OCI-LY3 (cell line): ENCODE measurements at regions not wholly inside any gene's neighbourhood (a gene's known extent, or its start where the extent isn't known, plus 50 kb on each side); places are given as distances from the start of the nearest gene placed in this dataset.

Experiments used
- H2AFZ ChIP-seq: fragments of 200-600, 300-600 bp; shearing (Covaris generic); 2 replicates; pipeline ENCODE4 v1.6.0; 2014; ENCODE audit warnings: antibody characterized with exemption, low read depth, low read length
- H3K27ac ChIP-seq: fragments of 200-600, 300-600 bp; sonication (generic); 2 replicates; pipeline ENCODE4 v1.5.1; 2014; ENCODE audit warnings: mild to moderate bottlenecking, low read length, moderate library complexity, mixed read lengths
- H3K27me3 ChIP-seq: fragments of 200-600, 300-600 bp; sonication (generic); 2 replicates; pipeline ENCODE4 v1.6.1; 2014; ENCODE audit warnings: low read depth, low read length, mixed read lengths
- H3K36me3 ChIP-seq: fragments of 200-600, 300-600 bp; sonication (generic); replicated peaks from 2 replicates; pipeline ENCODE3; 2014; ENCODE audit warnings: low read depth, low read length, mixed read lengths
- H3K4me1 ChIP-seq: fragments of 300-600, 200-600 bp; sonication (generic); 2 replicates; pipeline ENCODE4 v1.6.1; 2014; ENCODE audit warnings: low read length, mixed read lengths
- H3K4me2 ChIP-seq: fragments of 200-600, 300-600 bp; sonication (generic); 2 replicates; pipeline ENCODE4 v1.6.1; 2014; ENCODE audit warnings: low read length, mixed read lengths
- H3K4me3 ChIP-seq: fragments of 300-600, 200-600 bp; sonication (generic); 2 replicates; pipeline ENCODE4 v1.5.1; 2014; ENCODE audit warnings: antibody characterized with exemption, mild to moderate bottlenecking, low read length, moderate library complexity
- H3K79me2 ChIP-seq: fragments of 300-600, 200-600 bp; shearing (Covaris generic); 2 replicates; pipeline ENCODE4 v1.6.1; 2014; ENCODE audit warnings: mild to moderate bottlenecking, low read length, mixed read lengths
- H3K9ac ChIP-seq: fragments of 300-600, 200-600 bp; shearing (Covaris generic); 2 replicates; pipeline ENCODE4 v1.6.0; 2014; ENCODE audit warnings: mild to moderate bottlenecking, low read length, moderate library complexity
- H3K9me3 ChIP-seq: fragments of 200-600, 300-600 bp; shearing (Covaris generic); 2 replicates; pipeline ENCODE4 v1.6.1; 2014; ENCODE audit warnings: low read length, mixed read lengths; ENCODE audit not compliant: insufficient read depth
- H4K20me1 ChIP-seq: fragments of 200-600, 300-600 bp; sonication (generic); 2 replicates; pipeline ENCODE4 v1.6.1; 2016; ENCODE audit warnings: low read length, mixed read lengths; ENCODE audit not compliant: insufficient read depth
- EZH2phosphoT487 ChIP-seq: fragments of 200-600 bp; shearing (Covaris generic); IDR thresholded peaks from 2 replicates; pipeline ENCODE4 v1.6.1; 2018; ENCODE audit warnings: antibody characterized with exemption, mixed run types, low read depth
- TF ChIP-seq, protein P1 (sequence below): fragments of 200-600, 300-600 bp; sonication (generic); IDR thresholded peaks from 2 replicates; pipeline ENCODE4 v1.5.1; 2014; ENCODE audit warnings: antibody characterized with exemption, low read length, low read depth

DNA sequence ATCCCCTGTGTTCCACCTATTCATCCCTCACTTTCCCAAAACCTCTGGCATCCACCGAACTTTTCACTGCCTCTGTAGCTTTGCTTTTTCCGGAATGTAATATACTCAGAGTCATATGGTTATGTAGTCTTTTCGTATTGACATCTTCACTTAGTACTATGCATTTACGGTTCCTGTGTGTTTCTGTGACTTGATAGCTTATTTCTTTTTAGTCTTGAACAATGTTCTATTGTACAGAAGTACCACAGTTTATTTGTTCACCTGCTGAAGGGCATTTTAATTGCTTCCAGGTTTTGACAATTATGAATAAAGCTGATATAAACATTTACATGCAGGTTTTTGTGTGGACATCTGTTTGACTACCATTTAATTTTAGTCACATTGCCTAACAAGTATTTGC, 154.7 kb upstream of the DOK6 start:
- no peak overlapping the region for H3K9ac ChIP-seq

DNA sequence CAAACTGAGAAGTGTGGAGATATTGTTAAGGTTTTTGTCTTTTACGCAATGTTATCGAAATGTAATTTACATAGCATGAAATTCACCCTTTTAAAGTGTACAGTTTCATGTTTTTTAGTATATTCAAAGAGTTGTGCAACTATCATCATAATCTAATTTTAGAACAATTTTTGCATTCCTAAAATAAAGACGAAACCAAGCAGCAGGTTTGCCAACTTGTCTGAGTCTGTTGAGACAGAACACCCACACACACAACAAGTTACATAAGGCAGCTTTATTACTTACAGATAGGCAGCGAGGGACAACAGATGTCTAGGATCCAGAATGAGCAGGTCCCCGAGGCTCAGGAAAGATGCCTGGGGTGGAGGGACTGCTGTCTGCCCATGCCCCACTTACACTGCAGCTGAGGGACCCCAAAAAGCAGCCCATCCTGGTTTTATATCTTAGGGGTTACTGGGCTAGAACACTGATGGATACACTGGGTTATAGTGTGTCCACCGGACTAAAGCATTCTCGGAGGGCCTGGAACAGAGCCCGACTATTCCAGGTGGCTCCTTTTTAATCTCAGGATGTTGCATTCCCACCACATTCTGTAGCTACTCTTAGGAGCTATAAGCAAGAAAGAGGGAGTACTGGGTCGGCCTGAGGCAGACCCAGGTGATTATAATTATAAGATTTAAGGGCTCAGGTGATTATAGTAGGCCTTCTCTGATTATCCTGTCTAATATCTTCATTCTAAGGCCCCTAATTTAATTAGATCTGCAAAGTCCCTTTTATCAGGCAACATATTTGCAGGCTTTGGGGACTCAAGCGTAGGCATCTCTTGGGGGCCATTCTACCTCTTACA, 150.2 kb upstream of the DOK6 start:
- Histone ChIP-seq H3K4me3 (no peak overlapping the region), H3K27ac (no peak overlapping the region), H3K4me1 (no peaks in the 10 kb centered on the region), H3K9ac (no peak overlapping the region), H3K36me3 (no peaks in the 10 kb centered on the region), H3K9me3 (no peaks in the 10 kb centered on the region), H3K4me2 (no peak overlapping the region), H4K20me1 (no peaks in the 10 kb centered on the region), H2AFZ (no peak overlapping the region), H3K79me2 (no peaks in the 10 kb centered on the region), H3K27me3 (no peaks in the 10 kb centered on the region)
- TF ChIP-seq, protein P1, sequence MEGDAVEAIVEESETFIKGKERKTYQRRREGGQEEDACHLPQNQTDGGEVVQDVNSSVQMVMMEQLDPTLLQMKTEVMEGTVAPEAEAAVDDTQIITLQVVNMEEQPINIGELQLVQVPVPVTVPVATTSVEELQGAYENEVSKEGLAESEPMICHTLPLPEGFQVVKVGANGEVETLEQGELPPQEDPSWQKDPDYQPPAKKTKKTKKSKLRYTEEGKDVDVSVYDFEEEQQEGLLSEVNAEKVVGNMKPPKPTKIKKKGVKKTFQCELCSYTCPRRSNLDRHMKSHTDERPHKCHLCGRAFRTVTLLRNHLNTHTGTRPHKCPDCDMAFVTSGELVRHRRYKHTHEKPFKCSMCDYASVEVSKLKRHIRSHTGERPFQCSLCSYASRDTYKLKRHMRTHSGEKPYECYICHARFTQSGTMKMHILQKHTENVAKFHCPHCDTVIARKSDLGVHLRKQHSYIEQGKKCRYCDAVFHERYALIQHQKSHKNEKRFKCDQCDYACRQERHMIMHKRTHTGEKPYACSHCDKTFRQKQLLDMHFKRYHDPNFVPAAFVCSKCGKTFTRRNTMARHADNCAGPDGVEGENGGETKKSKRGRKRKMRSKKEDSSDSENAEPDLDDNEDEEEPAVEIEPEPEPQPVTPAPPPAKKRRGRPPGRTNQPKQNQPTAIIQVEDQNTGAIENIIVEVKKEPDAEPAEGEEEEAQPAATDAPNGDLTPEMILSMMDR, result no peak
- TF ChIP-seq EZH2phosphoT487, result no peak

More for the DNA sequence above, 154.7 kb upstream of the DOK6 start:
- Histone ChIP-seq H3K79me2 (no peaks in the 10 kb centered on the region), H4K20me1 (no peaks in the 10 kb centered on the region), H3K4me3 (no peak overlapping the region), H3K4me2 (no peak overlapping the region), H3K27me3 (no peaks in the 10 kb centered on the region), H3K36me3 (no peaks in the 10 kb centered on the region), H2AFZ (no peak overlapping the region), H3K4me1 (no peaks in the 10 kb centered on the region), H3K9me3 (no peaks in the 10 kb centered on the region), H3K27ac (no peak overlapping the region)
- TF ChIP-seq EZH2phosphoT487, result no peak
- TF ChIP-seq, protein P1, result no peak

DNA sequence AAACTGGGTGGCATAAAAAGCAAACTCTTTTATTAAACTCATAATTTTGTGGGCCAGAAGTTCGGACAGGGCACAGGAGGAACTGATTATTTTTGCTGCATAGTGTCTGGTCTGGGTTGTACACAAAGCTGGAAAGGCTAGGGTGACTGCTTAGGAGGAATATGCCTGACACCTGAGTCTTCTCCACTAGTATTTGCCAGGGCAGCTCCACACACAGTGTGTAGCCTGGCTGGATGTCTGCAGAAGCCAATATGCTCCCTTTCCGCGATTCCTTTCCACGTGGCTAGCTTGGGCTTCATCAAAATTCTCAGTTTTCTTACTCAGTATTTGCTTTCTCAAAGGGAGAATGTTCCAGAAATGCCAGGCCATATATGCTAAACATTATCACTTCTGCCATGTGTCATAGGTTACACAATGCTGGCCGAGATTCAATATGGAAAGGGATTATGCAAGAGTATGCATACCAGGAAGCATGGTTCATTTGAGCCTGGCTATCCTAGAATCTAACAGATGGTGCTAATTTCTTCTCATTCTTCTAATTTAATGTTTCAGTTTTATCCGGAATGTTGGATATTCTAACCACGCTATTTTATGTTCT, 142.7 kb upstream of the DOK6 start:
- no peak overlapping the region for H3K27ac ChIP-seq
- H4K20me1 ChIP-seq, result no peaks in the 10 kb centered on the region
- no peaks in the 10 kb centered on the region for H3K9me3 ChIP-seq
- H3K36me3 ChIP-seq, result no peaks in the 10 kb centered on the region
- TF ChIP-seq, protein P1, result no peak
- no peak for TF ChIP-seq EZH2phosphoT487
- no peaks in the 10 kb centered on the region for H3K27me3 ChIP-seq
- no peak overlapping the region for H2AFZ ChIP-seq
- no peaks in the 10 kb centered on the region for H3K4me1 ChIP-seq
- H3K4me2 ChIP-seq, result no peak overlapping the region
- H3K4me3 ChIP-seq, result no peak overlapping the region
- no peak overlapping the region for H3K9ac ChIP-seq
- no peaks in the 10 kb centered on the region for H3K79me2 ChIP-seq

DNA sequence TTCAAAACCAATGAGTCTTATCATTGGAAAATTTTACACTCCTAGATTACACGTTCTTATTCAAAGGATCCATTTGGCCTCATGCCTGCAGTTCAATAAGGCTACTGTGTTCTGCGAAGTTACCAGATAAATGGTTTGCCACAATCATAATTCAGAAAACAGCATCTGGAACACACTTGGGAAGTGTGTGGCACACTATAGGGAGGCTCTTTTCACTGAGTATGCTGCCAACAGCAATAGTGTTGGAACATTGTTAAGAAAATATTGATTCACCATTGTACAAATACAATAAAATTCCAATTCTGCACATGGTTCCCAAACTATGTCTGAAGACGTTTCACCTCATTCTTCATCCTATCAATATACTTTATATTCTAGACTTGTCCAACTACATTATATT, 141.4 kb upstream of the DOK6 start:
- Histone ChIP-seq H3K4me3 (no peak overlapping the region), H4K20me1 (no peaks in the 10 kb centered on the region), H3K27me3 (no peaks in the 10 kb centered on the region), H3K4me2 (no peak overlapping the region), H3K27ac (no peak overlapping the region), H3K9ac (no peak overlapping the region), H3K9me3 (no peaks in the 10 kb centered on the region), H3K79me2 (no peaks in the 10 kb centered on the region), H3K36me3 (no peaks in the 10 kb centered on the region), H2AFZ (no peak overlapping the region), H3K4me1 (no peaks in the 10 kb centered on the region)
- TF ChIP-seq, protein P1, result no peak
- TF ChIP-seq EZH2phosphoT487, result no peak
